HCT116 (cell line): ENCODE measurements at regions not wholly inside any gene's neighbourhood (a gene's known extent, or its start where the extent isn't known, plus 50 kb on each side); places are given as distances from the start of the nearest gene placed in this dataset.

Experiments
- ATAC-seq: fragments of 200-7000 bp; cut with Tn5 transposase; 2 replicates; pipeline ENCODE4 v1.9.1; 2020; ENCODE audit warnings: mild to moderate bottlenecking, moderate library complexity
- BruUV-seq: library from RNA; stranded (reverse); fragments of 400-500 nt; replicated peaks from 2 replicates; lab custom pipeline; 2021; lab: Mats Ljungman, UMichigan
- CTCF ChIA-PET: fragments of 300-600 bp; sonication (Branson Sonifier 250); formaldehyde crosslinking; loops from one replicate; lab custom pipeline; 2021; ENCODE audit warnings: antibody characterized with exemption; lab: Charles Lee
- POLR2A ChIA-PET: fragments of 300-600, 350-600 bp; sonication (Branson Sonifier 250); formaldehyde crosslinking; loops from one replicate; lab custom pipeline; 2021; ENCODE audit warnings: antibody characterized with exemption; lab: Charles Lee
- RAD21 ChIA-PET, 2 experiments: fragments of 300-600 bp; sonication (Branson Sonifier 250); formaldehyde crosslinking; loops; one replicate each; lab custom pipeline; 2023; ENCODE audit warnings: low total read pairs in 2 of 2; ENCODE audit not compliant: uncharacterized antibody in 2 of 2, unreplicated experiment in 2 of 2, low non-redundant PET in 1 of 2; lab: Charles Lee
- DNase-seq: peaks from one replicate; pipeline ENCODE4 v3.0.0-alpha.2; 2010; ENCODE audit warnings: low read depth, low spot score
- H2AFZ ChIP-seq: fragments of 200-600 bp; shearing (Covaris generic), sonication (generic); 2 replicates; pipeline ENCODE4 v1.6.1; 2017; ENCODE audit warnings: low read depth, mixed run types, mixed read lengths, antibody characterized with exemption, low read length; ENCODE audit not compliant: poor library complexity, severe bottlenecking
- H3K27ac ChIP-seq: 2 replicates; pipeline ENCODE4 v1.5.1; 2012; ENCODE audit warnings: low read depth, low read length
- H3K27me3 ChIP-seq: fragments of 200-600 bp; sonication (generic); 2 replicates; pipeline ENCODE4 v1.6.1; 2016; ENCODE audit warnings: mixed run types, low read length, mixed read lengths; ENCODE audit not compliant: insufficient read depth
- H3K36me3 ChIP-seq, 2 experiments: fragments of 200-500 bp in 1 of 2; fragments of 200-600 bp in 1 of 2; sonication (Bioruptor generic) in 1 of 2; sonication (generic) in 1 of 2; 2 replicates each; pipeline versions ENCODE4 v1.5.1 to v1.6.1; 2014 to 2016; ENCODE audit warnings: low read length in 2 of 2, inconsistent platforms in 1 of 2, mixed read lengths in 1 of 2, mixed run types in 1 of 2; ENCODE audit not compliant: insufficient read depth in 2 of 2, control insufficient read depth in 1 of 2
- H3K4me1 ChIP-seq, 2 experiments: fragments of 200-600 bp in 1 of 2; sonication (generic) in 1 of 2; 2 replicates each; pipeline versions ENCODE4 v1.5.1 to v1.6.1; 2012 to 2017; ENCODE audit warnings: low read length in 2 of 2, inconsistent platforms in 1 of 2, mild to moderate bottlenecking in 1 of 2, mixed read lengths in 1 of 2, mixed run types in 1 of 2, moderate library complexity in 1 of 2; ENCODE audit not compliant: insufficient read depth in 2 of 2, control insufficient read depth in 1 of 2
- H3K4me2 ChIP-seq: fragments of 200-600 bp; sonication (generic); 2 replicates; pipeline ENCODE4 v1.6.1; 2017; ENCODE audit warnings: mixed run types, low read length, mixed read lengths
- H3K4me3 ChIP-seq, 2 experiments: fragments of 200-600 bp in 1 of 2; sonication (generic) in 1 of 2; replicated peaks in 1 of 2; 2 replicates each; pipeline ENCODE4 v1.5.1; 2011 to 2016; ENCODE audit warnings: low read length in 2 of 2, control low read depth in 1 of 2, low read depth in 1 of 2, mild to moderate bottlenecking in 1 of 2, mixed read lengths in 1 of 2, mixed run types in 1 of 2
- H3K79me2 ChIP-seq: fragments of 200-600 bp; sonication (generic); 2 replicates; pipeline ENCODE4 v1.6.1; 2017; ENCODE audit warnings: mild to moderate bottlenecking, mixed run types, low read length, moderate library complexity, mixed read lengths; ENCODE audit not compliant: insufficient read depth
- H3K9ac ChIP-seq: fragments of 200-600 bp; sonication (generic); 2 replicates; pipeline ENCODE4 v1.6.1; 2016; ENCODE audit warnings: low read length, mixed read lengths
- H3K9me2 ChIP-seq: fragments of 200-600 bp; sonication (generic), shearing (Covaris generic); 2 replicates; pipeline ENCODE4 v1.6.1; 2017; ENCODE audit warnings: mixed run types, mild to moderate bottlenecking, moderate library complexity; ENCODE audit not compliant: insufficient read depth
- H3K9me3 ChIP-seq, 2 experiments: fragments of 200-500 bp in 1 of 2; fragments of 200-600 bp in 1 of 2; sonication (Bioruptor generic) in 1 of 2; sonication (generic) in 1 of 2; 2 replicates each; pipeline ENCODE4 v1.6.1; 2014 to 2017; ENCODE audit warnings: low read length in 2 of 2, mixed read lengths in 2 of 2, inconsistent platforms in 1 of 2, low read depth in 1 of 2, mild to moderate bottlenecking in 1 of 2, mixed run types in 1 of 2, moderate library complexity in 1 of 2; ENCODE audit not compliant: control insufficient read depth in 1 of 2, insufficient read depth in 1 of 2
- H4K20me1 ChIP-seq: fragments of 200-600 bp; sonication (generic), shearing (Covaris generic); 2 replicates; pipeline ENCODE4 v1.6.1; 2017; ENCODE audit warnings: mixed run types, mild to moderate bottlenecking, moderate library complexity; ENCODE audit not compliant: insufficient read depth
- CEBPB ChIP-seq: IDR thresholded peaks from 2 replicates; pipeline ENCODE4 v1.6.1; 2012; ENCODE audit warnings: low read depth
- CTCF ChIP-seq, 3 experiments: fragments of 200-600 bp in 1 of 3; sonication (generic) in 1 of 3; IDR thresholded peaks in 2 of 3; conservative IDR thresholded peaks in 1 of 3; 2 replicates each; pipeline ENCODE4 v1.5.1; 2012 to 2017; ENCODE audit warnings: low read depth in 2 of 3, low read length in 2 of 3, antibody characterized with exemption in 1 of 3, borderline replicate concordance in 1 of 3, control low read depth in 1 of 3, mild to moderate bottlenecking in 1 of 3, mixed read lengths in 1 of 3, mixed run types in 1 of 3, moderate library complexity in 1 of 3; ENCODE audit not compliant: insufficient read depth in 1 of 3
- EGR1 ChIP-seq: IDR thresholded peaks from 2 replicates; pipeline ENCODE4 v1.6.1; 2012; ENCODE audit warnings: low read depth
- EZH2 ChIP-seq: fragments of 200-600 bp; sonication (generic); IDR thresholded peaks from 2 replicates; pipeline ENCODE4 v1.6.1; 2017; ENCODE audit warnings: antibody characterized with exemption, mixed run types
- FOSL1 ChIP-seq: IDR thresholded peaks from 2 replicates; pipeline ENCODE4 v1.6.1; 2012; ENCODE audit warnings: low read depth
- JUND ChIP-seq: IDR thresholded peaks from 2 replicates; pipeline ENCODE4 v1.6.1; 2012
- POLR2A ChIP-seq: IDR thresholded peaks from 2 replicates; pipeline ENCODE4 v1.7.0; 2011; ENCODE audit warnings: borderline replicate concordance; ENCODE audit not compliant: insufficient read depth, insufficient read length; ENCODE audit errors: extremely low read depth
- RAD21 ChIP-seq: IDR thresholded peaks from 2 replicates; pipeline ENCODE4 v1.6.1; 2012; ENCODE audit warnings: low read depth, mild to moderate bottlenecking
- SIN3A ChIP-seq: IDR thresholded peaks from 2 replicates; pipeline ENCODE4 v1.6.1; 2012; ENCODE audit warnings: low read depth
- SRF ChIP-seq: IDR thresholded peaks from 2 replicates; pipeline ENCODE4 v1.6.1; 2012; ENCODE audit warnings: low read depth
- TCF7L2 ChIP-seq: IDR thresholded peaks from 2 replicates; pipeline ENCODE4 v1.7.0; 2011; ENCODE audit warnings: borderline replicate concordance, inconsistent platforms; ENCODE audit not compliant: insufficient read depth, insufficient read length; ENCODE audit errors: extremely low read depth
- YY1 ChIP-seq: IDR thresholded peaks from 2 replicates; pipeline ENCODE4 v1.6.1; 2011; ENCODE audit warnings: low read length, low read depth, moderate library complexity, mild to moderate bottlenecking; ENCODE audit not compliant: insufficient replicate concordance; ENCODE audit errors: extremely low read depth
- ZBTB33 ChIP-seq: IDR thresholded peaks from 2 replicates; pipeline ENCODE4 v1.6.1; 2011; ENCODE audit warnings: mild to moderate bottlenecking, low read length, moderate library complexity; ENCODE audit not compliant: insufficient replicate concordance; ENCODE audit errors: extremely low read depth
- ZNF274 ChIP-seq: fragments of 200-500 bp; sonication (Bioruptor generic); IDR thresholded peaks from 2 replicates; pipeline ENCODE4 v1.6.1; 2014; ENCODE audit warnings: mild to moderate bottlenecking, low read depth, low read length, inconsistent platforms
- intact Hi-C: fragments of 100-400 bp; cut with micrococcal nuclease; formaldehyde crosslinking; loops from 2 replicates; pipeline ENCODE4 v1.10.0; 2022

- Histone ChIP-seq H3K9me3 (no peaks in the 10 kb centered on the region), H2AFZ (no peak overlapping the region), H3K4me2 (no peak overlapping the region), H3K27me3 (no peaks in the 10 kb centered on the region), H3K9me2 (no peaks in the 10 kb centered on the region), H3K9ac (no peak overlapping the region), H3K79me2 (no peaks in the 10 kb centered on the region), H3K4me3 (no peak overlapping the region), H3K4me1 (no peaks in the 10 kb centered on the region), H3K27ac (no peak overlapping the region), H4K20me1 (no peaks in the 10 kb centered on the region), H3K36me3 (no peaks in the 10 kb centered on the region)
- no TSS peak for BruUV-seq
- CTCF ChIA-PET, result interaction anchor here (0.9 kb wide), 1 partner anchor 113 kb away, joined by 3 read pairs; no protein-coding TSS in a partner anchor
- POLR2A ChIA-PET, result no interaction called here
- ATAC-seq (no peak), DNase-seq (no peak)
- RAD21 ChIA-PET, result no interaction called here
- intact Hi-C loops, result loop anchor here (10.0 kb wide), 1 partner anchor 993 kb away; the partner anchor contains the start of gene SEMA6A
- TF ChIP-seq RAD21 (no peak), SRF (no peak), JUND (no peak), EZH2 (no peak), ZBTB33 (no peak), ZNF274 (no peak), SIN3A (no peak), TCF7L2 (no peak), YY1 (no peak), FOSL1 (no peak), CEBPB (no peak), POLR2A (no peak), EGR1 (no peak), CTCF (IDR thresholded peaks at IDR 0.05 in 2 of 3, conservative IDR thresholded peaks at IDR 0.05 in 1 of 3; ENCODE audit: borderline replicate concordance in 1 of 3, insufficient read depth in 1 of 3, low read depth in 2 of 3, low read length in 2 of 3) (no peak)
Observed at GRCh38 chr5:117568126-117568525, 993.5 kb upstream of the SEMA6A start.
